ENCODE measurements at regions not wholly inside any gene's neighbourhood (a gene's known extent, or its start where the extent isn't known, plus 50 kb on each side); places are given as distances from the start of the nearest gene placed in this dataset.

DNA sequence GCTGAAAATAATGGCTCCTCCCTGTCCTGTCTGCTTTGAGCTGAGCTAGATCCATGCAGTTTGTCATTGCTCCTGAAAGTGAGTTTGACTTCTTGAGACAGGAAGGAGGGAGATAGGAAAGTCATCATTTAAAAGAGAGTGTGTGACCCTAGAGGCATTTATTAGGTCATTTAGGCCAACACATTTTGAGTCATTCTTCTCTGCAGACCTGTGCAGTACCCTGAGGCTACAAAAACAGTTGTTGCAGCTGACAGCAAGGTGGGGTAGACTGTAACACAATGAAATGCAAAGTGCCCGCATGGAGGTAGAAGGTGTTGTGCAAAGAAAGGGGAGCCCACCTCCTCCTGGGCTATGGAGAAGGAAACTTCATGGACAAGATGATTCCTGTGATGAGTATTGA lies 102.8 kb upstream of the PFN2 start:
- Histone ChIP-seq H3K4me2 (no peak overlapping the region), H3K79me2 (ENCODE audit: insufficient read depth, low read depth) (no peaks in the 10 kb centered on the region), H3K36me3 (ENCODE audit: insufficient read depth) (no peaks in the 10 kb centered on the region), H3K9ac (no peak overlapping the region), H2AFZ (ENCODE audit: low read depth) (no peak overlapping the region), H3K27me3 (ENCODE audit: insufficient read depth, low read depth) (no peaks in the 10 kb centered on the region), H3K27ac (no peak overlapping the region), H4K20me1 (ENCODE audit: insufficient read depth) (no peaks in the 10 kb centered on the region), H3K4me1 (ENCODE audit: low read depth, poor library complexity, severe bottlenecking) (no peaks in the 10 kb centered on the region), H3K4me3 (IDR thresholded peaks at IDR 0.05; ENCODE audit: insufficient read depth, low read depth, low read length) (no peak overlapping the region)
- TF ChIP-seq, protein P1, sequence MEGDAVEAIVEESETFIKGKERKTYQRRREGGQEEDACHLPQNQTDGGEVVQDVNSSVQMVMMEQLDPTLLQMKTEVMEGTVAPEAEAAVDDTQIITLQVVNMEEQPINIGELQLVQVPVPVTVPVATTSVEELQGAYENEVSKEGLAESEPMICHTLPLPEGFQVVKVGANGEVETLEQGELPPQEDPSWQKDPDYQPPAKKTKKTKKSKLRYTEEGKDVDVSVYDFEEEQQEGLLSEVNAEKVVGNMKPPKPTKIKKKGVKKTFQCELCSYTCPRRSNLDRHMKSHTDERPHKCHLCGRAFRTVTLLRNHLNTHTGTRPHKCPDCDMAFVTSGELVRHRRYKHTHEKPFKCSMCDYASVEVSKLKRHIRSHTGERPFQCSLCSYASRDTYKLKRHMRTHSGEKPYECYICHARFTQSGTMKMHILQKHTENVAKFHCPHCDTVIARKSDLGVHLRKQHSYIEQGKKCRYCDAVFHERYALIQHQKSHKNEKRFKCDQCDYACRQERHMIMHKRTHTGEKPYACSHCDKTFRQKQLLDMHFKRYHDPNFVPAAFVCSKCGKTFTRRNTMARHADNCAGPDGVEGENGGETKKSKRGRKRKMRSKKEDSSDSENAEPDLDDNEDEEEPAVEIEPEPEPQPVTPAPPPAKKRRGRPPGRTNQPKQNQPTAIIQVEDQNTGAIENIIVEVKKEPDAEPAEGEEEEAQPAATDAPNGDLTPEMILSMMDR (conservative IDR thresholded peaks at IDR 0.05; ENCODE audit: low read depth, low read length), result no peak

DNA sequence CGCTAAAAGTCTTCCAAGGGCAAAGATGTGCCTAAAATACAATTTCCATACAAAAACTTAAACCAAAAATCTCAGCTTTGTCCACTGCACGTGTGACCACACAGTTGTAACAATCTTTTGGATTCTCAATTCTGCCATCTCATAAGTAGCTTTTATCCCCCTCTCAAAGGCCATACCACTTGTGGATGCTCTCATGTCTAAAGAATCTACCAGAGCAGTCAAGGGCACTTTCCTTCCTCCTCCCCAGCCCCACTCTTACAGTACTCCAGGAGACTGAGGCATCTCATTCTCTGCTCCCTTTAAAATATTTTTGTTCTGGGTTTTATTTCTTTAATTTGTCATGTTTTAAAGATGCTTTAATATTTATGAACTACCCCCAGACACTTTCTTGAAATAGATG lies 102.3 kb upstream of the PFN2 start:
- no peaks in the 10 kb centered on the region for H3K27me3 ChIP-seq (ENCODE audit: insufficient read depth, low read depth)
- no peak overlapping the region for H3K9ac ChIP-seq
- H3K4me3 ChIP-seq (IDR thresholded peaks at IDR 0.05; ENCODE audit: insufficient read depth, low read depth, low read length), result no peak overlapping the region
- H2AFZ ChIP-seq (ENCODE audit: low read depth), result no peak overlapping the region
- H3K36me3 ChIP-seq (ENCODE audit: insufficient read depth), result no peaks in the 10 kb centered on the region
- H4K20me1 ChIP-seq (ENCODE audit: insufficient read depth), result no peaks in the 10 kb centered on the region
- no peaks in the 10 kb centered on the region for H3K4me1 ChIP-seq (ENCODE audit: low read depth, poor library complexity, severe bottlenecking)
- H3K27ac ChIP-seq, result no peak overlapping the region
- TF ChIP-seq, protein P1 (conservative IDR thresholded peaks at IDR 0.05; ENCODE audit: low read depth, low read length), result no peak
- no peak overlapping the region for H3K4me2 ChIP-seq
- H3K79me2 ChIP-seq (ENCODE audit: insufficient read depth, low read depth), result no peaks in the 10 kb centered on the region

DNA sequence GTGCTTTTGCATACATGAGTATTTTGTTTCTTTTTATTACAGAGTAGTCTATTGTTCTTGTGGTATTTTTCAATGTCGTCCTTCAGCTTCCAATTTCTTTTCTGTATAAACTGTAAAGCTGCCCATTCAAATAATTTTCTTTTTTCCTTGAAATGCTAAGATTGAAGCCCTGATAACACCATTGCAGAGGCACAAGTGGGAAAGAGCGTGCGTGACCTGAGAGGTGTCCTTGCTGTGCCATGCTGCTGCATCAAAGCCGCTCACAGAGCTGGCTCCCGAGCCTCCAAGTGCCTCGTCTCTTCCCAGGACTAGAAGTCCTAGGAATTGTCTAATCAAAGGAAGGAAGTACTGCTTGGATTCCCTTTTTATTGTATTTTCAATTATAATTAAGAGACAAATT lies 101.9 kb upstream of the PFN2 start:
- no peaks in the 10 kb centered on the region for H3K36me3 ChIP-seq (ENCODE audit: insufficient read depth)

DNA sequence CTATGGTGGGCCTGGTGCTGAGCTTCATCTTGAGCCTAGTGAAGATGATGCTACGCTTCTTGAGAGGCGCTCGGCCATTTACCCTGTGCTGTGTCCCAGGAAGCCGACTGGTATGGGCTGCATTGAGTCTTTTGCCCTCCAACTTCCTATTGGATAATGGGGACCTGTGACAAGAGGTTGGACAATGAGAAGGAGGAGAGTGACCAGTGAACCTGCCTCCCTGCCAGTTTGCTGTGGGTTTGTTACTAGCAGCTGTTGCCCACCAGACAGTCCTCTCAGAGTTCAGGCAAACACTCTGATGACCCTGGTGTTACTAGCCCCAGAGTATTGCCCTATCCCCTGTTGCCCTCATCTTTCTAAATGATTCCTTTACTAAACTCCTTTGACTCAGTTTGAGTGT lies 99.6 kb upstream of the PFN2 start:
- Histone ChIP-seq H3K27me3 (ENCODE audit: insufficient read depth, low read depth) (no peaks in the 10 kb centered on the region), H2AFZ (ENCODE audit: low read depth) (no peak overlapping the region), H3K36me3 (ENCODE audit: insufficient read depth) (no peaks in the 10 kb centered on the region), H3K9ac (no peak overlapping the region), H3K27ac (no peak overlapping the region), H3K4me1 (ENCODE audit: low read depth, poor library complexity, severe bottlenecking) (no peaks in the 10 kb centered on the region), H4K20me1 (ENCODE audit: insufficient read depth) (no peaks in the 10 kb centered on the region), H3K4me2 (no peak overlapping the region), H3K4me3 (IDR thresholded peaks at IDR 0.05; ENCODE audit: insufficient read depth, low read depth, low read length) (no peak overlapping the region), H3K79me2 (ENCODE audit: insufficient read depth, low read depth) (no peaks in the 10 kb centered on the region)
- TF ChIP-seq, protein P1 (conservative IDR thresholded peaks at IDR 0.05; ENCODE audit: low read depth, low read length), result no peak

More for the DNA sequence above, 101.9 kb upstream of the PFN2 start:
- no peak overlapping the region for H3K4me2 ChIP-seq
- H3K4me1 ChIP-seq (ENCODE audit: low read depth, poor library complexity, severe bottlenecking), result no peaks in the 10 kb centered on the region
- H3K79me2 ChIP-seq (ENCODE audit: insufficient read depth, low read depth), result no peaks in the 10 kb centered on the region
- H3K27me3 ChIP-seq (ENCODE audit: insufficient read depth, low read depth), result no peaks in the 10 kb centered on the region
- TF ChIP-seq, protein P1 (conservative IDR thresholded peaks at IDR 0.05; ENCODE audit: low read depth, low read length), result no peak
- H3K27ac ChIP-seq, result no peak overlapping the region
- H3K4me3 ChIP-seq (IDR thresholded peaks at IDR 0.05; ENCODE audit: insufficient read depth, low read depth, low read length), result no peak overlapping the region
- no peak overlapping the region for H2AFZ ChIP-seq (ENCODE audit: low read depth)
- H4K20me1 ChIP-seq (ENCODE audit: insufficient read depth), result no peaks in the 10 kb centered on the region
- no peak overlapping the region for H3K9ac ChIP-seq

All from KMS-11 (cell line).